DND-41 (cell line): ENCODE measurements at regions not wholly inside any gene's neighbourhood (a gene's known extent, or its start where the extent isn't known, plus 50 kb on each side); places are given as distances from the start of the nearest gene placed in this dataset.

Experiments used
- EZH2 ChIP-seq: IDR thresholded peaks from 3 replicates; pipeline ENCODE4 v1.6.1; 2012; ENCODE audit warnings: borderline replicate concordance, low read depth, mild to moderate bottlenecking, moderate library complexity, low read length, inconsistent platforms; ENCODE audit not compliant: severe bottlenecking
- TF ChIP-seq, protein P1 (sequence below): IDR thresholded peaks from 2 replicates; pipeline ENCODE4 v1.5.1; 2012; ENCODE audit warnings: borderline replicate concordance, low read length, moderate library complexity, mild to moderate bottlenecking; ENCODE audit not compliant: poor library complexity, severe bottlenecking; ENCODE audit errors: extremely low read depth

DNA sequence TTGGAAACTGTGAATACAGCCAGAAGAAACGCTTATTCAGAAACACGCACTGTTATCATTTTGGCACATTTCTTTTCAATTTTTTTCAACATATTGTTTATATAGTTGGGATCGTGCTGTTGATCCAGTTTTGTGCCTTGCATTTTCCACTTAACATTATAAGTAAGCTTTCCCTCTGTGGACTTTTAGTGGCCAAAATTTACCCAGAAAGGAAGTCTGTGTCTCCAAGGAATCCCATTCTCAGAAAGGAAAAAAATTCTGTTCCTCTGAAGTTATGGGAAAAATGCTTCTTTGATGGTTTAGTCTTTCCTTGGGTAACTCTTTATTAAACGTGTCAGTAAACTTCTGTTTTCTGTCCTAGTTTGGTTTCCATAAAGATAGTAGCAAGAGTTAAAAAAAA is 280.0 kb downstream of the REEP3 start:
- TF ChIP-seq, protein P1, sequence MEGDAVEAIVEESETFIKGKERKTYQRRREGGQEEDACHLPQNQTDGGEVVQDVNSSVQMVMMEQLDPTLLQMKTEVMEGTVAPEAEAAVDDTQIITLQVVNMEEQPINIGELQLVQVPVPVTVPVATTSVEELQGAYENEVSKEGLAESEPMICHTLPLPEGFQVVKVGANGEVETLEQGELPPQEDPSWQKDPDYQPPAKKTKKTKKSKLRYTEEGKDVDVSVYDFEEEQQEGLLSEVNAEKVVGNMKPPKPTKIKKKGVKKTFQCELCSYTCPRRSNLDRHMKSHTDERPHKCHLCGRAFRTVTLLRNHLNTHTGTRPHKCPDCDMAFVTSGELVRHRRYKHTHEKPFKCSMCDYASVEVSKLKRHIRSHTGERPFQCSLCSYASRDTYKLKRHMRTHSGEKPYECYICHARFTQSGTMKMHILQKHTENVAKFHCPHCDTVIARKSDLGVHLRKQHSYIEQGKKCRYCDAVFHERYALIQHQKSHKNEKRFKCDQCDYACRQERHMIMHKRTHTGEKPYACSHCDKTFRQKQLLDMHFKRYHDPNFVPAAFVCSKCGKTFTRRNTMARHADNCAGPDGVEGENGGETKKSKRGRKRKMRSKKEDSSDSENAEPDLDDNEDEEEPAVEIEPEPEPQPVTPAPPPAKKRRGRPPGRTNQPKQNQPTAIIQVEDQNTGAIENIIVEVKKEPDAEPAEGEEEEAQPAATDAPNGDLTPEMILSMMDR, result no peak
- TF ChIP-seq EZH2, result no peak
